Omental fat pad (tissue), 3 donors: ENCODE measurements at regions not wholly inside any gene's neighbourhood (a gene's known extent, or its start where the extent isn't known, plus 50 kb on each side); places are given as distances from the start of the nearest gene placed in this dataset.
"Not testable (repeated sequence)": the region's sequence is repeated elsewhere in the genome, so short reads cannot be mapped to it uniquely, and the experiment has no call there.

Experiments
- ATAC-seq: fragments of 150-250 bp; one replicate; pipeline ENCODE4 v1.9.1; 2016; ENCODE audit warnings: mild to moderate bottlenecking, moderate library complexity; ENCODE audit not compliant: low FRiP score
- DNase-seq: peaks from one replicate; pipeline ENCODE4 v3.0.0-alpha.2; 2019; ENCODE audit warnings: low spot score
- TF ChIP-seq, protein P1 (sequence below), 3 donors: fragments of 450-650 bp; IDR thresholded peaks; one replicate each; pipeline ENCODE4 v1.5.1; 2016 to 2017; ENCODE audit warnings: antibody characterized with exemption in 3 of 3, mild to moderate bottlenecking in 3 of 3, moderate library complexity in 2 of 3

DNA sequence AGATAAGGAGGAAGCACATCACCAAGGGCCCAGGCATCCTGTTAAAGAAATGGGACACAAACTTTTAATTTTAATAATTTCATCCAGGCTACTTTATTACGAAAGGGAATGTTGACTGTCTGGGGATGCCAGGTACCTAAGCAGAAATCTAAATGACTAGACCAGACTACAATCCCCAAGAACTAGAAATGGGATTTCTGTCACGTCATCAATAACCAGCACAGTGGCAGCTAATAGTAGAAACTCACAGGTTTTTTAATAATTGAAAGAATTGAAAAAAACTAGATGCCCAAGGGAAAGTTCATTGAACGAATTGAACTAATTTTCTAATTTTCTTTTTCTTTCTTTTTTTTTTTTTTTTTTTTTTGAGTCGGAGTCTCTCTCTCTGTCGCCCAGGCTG lies 789.3 kb downstream of the IGSF11 start:
- ATAC-seq, result no peak
- TF ChIP-seq, protein P1, sequence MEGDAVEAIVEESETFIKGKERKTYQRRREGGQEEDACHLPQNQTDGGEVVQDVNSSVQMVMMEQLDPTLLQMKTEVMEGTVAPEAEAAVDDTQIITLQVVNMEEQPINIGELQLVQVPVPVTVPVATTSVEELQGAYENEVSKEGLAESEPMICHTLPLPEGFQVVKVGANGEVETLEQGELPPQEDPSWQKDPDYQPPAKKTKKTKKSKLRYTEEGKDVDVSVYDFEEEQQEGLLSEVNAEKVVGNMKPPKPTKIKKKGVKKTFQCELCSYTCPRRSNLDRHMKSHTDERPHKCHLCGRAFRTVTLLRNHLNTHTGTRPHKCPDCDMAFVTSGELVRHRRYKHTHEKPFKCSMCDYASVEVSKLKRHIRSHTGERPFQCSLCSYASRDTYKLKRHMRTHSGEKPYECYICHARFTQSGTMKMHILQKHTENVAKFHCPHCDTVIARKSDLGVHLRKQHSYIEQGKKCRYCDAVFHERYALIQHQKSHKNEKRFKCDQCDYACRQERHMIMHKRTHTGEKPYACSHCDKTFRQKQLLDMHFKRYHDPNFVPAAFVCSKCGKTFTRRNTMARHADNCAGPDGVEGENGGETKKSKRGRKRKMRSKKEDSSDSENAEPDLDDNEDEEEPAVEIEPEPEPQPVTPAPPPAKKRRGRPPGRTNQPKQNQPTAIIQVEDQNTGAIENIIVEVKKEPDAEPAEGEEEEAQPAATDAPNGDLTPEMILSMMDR (IDR thresholded peaks at IDR 0.05), result no peak
- no peak for DNase-seq

DNA sequence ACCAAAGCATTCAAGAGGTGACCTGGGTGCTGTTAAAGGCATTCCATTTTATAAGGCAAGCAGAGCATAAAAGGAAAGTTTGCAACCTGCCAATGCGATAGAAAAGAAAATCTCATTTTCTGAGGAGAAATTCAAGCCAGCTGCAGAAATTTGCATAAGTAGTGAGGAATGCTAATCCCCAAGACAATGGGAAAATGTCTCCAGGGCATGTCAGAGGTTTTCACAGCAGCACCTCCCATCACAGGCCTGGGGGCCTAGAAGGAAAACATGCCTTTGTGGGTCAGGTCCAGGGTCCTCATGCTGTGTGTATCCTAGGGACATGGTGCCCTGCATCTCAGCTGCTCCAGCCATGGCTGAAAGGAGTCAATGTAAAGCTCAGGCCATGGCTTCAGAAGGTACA lies 775.8 kb downstream of the IGSF11 start:
- not testable (repeated sequence) for DNase-seq, ATAC-seq

DNA sequence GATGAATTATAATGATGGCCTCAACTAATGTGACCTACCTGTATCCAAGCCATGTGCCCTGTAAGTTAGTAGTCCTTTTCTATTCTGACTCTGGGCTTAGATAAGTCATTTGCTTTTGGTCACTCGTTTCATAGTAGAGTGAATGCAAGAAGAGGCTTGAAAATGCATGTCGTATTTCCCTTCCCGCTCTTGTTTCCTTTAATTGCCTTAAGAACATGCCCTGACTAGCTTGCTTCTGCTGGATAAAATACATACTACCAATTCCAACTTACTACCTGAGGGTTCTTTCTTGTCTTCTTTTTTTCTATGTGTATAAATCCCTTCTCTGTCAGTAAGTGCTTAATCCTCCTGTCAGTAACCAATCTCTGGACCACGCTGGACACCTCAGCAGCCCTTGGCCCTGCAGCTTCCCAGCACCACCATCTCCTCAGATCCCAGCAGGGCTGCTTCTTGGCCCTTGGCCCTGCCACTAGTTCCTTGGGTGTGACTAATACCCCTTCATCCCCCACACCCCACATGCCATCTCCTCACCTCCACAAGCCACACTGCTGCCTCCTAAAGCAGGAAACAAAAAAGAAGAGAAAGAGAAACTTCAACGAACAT lies 771.7 kb downstream of the IGSF11 start:
- DNase-seq (no peak), ATAC-seq (no peak)
- TF ChIP-seq, protein P1 (IDR thresholded peaks at IDR 0.05), result no peak

DNA sequence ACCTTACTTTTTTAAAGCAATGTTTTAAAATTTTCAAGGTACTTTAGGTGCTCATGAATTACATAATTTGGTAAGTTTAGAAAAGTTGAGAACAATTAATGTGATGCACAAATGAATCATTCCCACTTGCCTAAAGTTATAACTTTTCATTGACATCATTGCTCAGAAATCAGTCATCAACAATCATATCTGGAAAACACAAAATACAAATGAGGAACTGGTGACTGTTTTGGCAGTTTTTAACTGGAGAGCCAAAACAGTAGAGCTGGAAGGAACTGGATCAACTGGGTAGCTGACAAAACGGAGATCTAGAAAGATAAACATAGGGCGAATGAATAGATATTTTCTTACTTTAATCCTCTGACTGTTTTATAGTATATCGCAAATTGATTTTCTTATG lies 767.1 kb downstream of the IGSF11 start:
- TF ChIP-seq, protein P1 (IDR thresholded peaks at IDR 0.05), result no peak
- DNase-seq (no peak), ATAC-seq (no peak)

DNA sequence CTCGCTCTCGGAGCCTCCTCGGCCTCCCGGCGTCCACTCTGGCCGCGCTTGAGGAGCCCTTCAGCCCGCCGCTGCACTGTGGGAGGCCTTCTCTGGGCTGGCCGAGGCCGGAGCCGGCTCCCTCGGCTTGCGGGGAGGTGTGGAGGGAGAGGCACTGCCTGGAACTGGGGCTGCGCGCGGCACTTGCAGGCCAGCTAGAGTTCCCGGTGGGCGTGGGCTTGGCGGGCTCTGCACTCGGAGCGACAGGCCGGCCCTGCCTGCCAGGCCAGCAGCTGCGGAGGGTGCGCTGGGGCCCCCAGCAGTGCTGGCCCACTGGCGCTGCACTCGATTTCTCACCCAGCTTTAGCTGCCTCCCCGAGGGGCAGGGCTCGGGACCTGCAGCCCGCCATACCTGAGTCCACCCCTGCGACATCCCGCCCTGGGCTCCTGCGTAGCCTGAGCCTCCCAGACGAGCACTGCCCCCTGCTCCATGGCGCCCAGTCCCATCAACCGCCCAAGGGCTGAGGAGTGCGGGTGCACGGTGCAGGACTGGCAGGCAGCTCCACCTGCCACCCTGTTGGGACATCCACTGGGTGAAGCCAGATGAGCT lies 765.0 kb downstream of the IGSF11 start:
- TF ChIP-seq, protein P1 (IDR thresholded peaks at IDR 0.05), result no peak
- DNase-seq (no peak), ATAC-seq (no peak)

DNA sequence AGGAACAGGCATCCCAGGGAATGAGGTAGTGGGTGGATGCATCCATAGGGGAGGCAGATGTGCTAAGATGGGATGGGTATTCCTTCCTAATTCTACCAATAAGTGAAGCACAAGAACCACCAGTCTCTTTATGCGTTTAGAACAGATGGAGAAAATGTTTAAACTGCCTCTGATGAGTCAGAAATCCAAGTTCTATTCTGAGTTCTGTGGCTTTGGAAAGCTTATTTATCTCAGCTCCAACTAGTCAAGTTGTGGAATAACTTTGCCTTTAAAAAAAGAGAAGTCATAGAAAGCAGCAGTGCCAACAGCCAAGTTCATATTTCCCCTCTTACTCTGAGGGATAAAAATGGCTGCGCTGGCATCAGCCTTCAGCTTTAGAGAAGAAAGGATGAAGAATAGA lies 761.7 kb downstream of the IGSF11 start:
- TF ChIP-seq, protein P1 (IDR thresholded peaks at IDR 0.05), result no peak
- ATAC-seq (no peak), DNase-seq (no peak)

DNA sequence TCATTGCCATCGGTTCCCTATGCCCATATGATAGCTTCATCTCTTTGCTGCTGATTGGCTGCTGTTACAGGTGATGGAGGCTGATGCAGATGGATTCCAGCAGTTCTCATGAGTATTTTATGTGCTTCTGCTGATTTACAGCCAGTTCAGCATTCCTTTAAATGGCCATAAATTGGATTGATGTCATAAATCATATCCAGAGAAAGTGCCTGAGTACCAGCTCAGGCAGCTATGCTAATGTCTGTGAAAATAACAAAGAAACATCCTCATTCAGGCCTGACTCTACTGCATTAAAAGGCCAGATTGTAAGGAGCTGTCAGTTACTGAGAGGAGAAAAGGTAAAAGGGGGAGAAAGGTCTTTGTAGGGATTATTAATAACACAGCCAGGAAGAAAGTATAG lies 756.8 kb downstream of the IGSF11 start:
- TF ChIP-seq, protein P1 (IDR thresholded peaks at IDR 0.05), result no peak
- ATAC-seq (no peak), DNase-seq (no peak)
